Tibial artery (tissue), 4 donors: ENCODE measurements at regions not wholly inside any gene's neighbourhood (a gene's known extent, or its start where the extent isn't known, plus 50 kb on each side); places are given as distances from the start of the nearest gene placed in this dataset.

Experiments
- DNase-seq, 2 donors: peaks; one replicate each; pipeline ENCODE4 v3.0.0-alpha.2; 2019
- H3K27ac ChIP-seq, 2 donors: fragments of 200-600 bp; sonication (generic) in 1 of 2; 1 replicate in 1 of 2; 2 replicates in 1 of 2; pipeline ENCODE4 v1.5.1; 2018 to 2019; ENCODE audit warnings: mild to moderate bottlenecking in 1 of 2
- H3K27me3 ChIP-seq, 2 donors: fragments of 200-600 bp; sonication (generic) in 1 of 2; one replicate each; pipeline versions ENCODE4 v1.5.1 to v1.6.0; 2016 to 2019
- H3K36me3 ChIP-seq, 3 donors: fragments of 200-600 bp; sonication (generic) in 2 of 3; one replicate each; pipeline ENCODE4 v1.5.1; 2016 to 2019; ENCODE audit warnings: mild to moderate bottlenecking in 2 of 3
- H3K4me1 ChIP-seq, 4 donors: fragments of 200-600 bp; sonication (generic) in 2 of 4; 1 replicate in 3 of 4; 2 replicates in 1 of 4; pipeline ENCODE4 v1.5.1; 2016 to 2019
- H3K4me3 ChIP-seq, 2 donors: fragments of 200-600 bp; sonication (generic) in 1 of 2; 1 replicate in 1 of 2; 2 replicates in 1 of 2; pipeline ENCODE4 v1.5.1; 2018 to 2019; ENCODE audit warnings: mild to moderate bottlenecking in 2 of 2
- H3K9me3 ChIP-seq, 3 donors: fragments of 200-600 bp; sonication (generic) in 1 of 3; one replicate each; pipeline ENCODE4 v1.5.1; 2016 to 2019
- intact Hi-C: fragments of 100-400 bp; cut with DNase I; formaldehyde crosslinking; loops from one replicate; pipeline ENCODE4 v1.15.0; 2023; ENCODE audit warnings: low total_unique reads
- TF ChIP-seq, protein P1 (sequence below), 2 experiments: fragments of 200-600 bp in 1 of 2; fragments of 450-650 bp in 1 of 2; IDR thresholded peaks; one replicate each; pipeline ENCODE4 v1.5.1; 2017 to 2019; ENCODE audit warnings: antibody characterized with exemption in 2 of 2, mild to moderate bottlenecking in 1 of 2, moderate library complexity in 1 of 2

DNA sequence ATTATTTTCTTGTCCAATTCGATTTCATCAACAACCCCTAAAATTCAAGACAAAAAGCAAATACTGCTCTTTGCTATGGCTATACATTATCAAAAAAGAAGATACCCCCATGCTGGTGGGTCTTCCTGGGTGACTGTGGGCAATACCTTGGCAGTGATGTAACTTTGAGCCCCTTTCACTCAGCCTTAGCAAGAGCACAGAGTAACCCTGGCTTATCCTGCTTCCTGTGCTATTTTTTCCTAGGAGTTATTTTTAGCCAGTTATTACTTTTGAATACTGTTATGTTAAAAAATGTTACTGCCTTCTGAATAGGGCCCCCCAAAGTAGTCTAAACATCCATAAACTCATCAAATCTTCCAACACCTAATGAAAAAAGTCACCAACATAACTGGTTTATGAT is 145.6 kb upstream of the TSLP start:
- no peaks in the 10 kb centered on the region for H3K9me3 ChIP-seq
- no peaks in the 10 kb centered on the region for H3K27me3 ChIP-seq
- intact Hi-C loops: no loop called here
- no peaks in the 10 kb centered on the region for H3K36me3 ChIP-seq
- peaks cover 0 to 24% (median 2%) of the 10 kb centered on the region in 4 donors for H3K4me1 ChIP-seq
- H3K27ac ChIP-seq: no peak overlapping the region
- DNase-seq: no peak
- TF ChIP-seq, protein P1, sequence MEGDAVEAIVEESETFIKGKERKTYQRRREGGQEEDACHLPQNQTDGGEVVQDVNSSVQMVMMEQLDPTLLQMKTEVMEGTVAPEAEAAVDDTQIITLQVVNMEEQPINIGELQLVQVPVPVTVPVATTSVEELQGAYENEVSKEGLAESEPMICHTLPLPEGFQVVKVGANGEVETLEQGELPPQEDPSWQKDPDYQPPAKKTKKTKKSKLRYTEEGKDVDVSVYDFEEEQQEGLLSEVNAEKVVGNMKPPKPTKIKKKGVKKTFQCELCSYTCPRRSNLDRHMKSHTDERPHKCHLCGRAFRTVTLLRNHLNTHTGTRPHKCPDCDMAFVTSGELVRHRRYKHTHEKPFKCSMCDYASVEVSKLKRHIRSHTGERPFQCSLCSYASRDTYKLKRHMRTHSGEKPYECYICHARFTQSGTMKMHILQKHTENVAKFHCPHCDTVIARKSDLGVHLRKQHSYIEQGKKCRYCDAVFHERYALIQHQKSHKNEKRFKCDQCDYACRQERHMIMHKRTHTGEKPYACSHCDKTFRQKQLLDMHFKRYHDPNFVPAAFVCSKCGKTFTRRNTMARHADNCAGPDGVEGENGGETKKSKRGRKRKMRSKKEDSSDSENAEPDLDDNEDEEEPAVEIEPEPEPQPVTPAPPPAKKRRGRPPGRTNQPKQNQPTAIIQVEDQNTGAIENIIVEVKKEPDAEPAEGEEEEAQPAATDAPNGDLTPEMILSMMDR (IDR thresholded peaks at IDR 0.05): no peak
- H3K4me3 ChIP-seq: no peak overlapping the region

DNA sequence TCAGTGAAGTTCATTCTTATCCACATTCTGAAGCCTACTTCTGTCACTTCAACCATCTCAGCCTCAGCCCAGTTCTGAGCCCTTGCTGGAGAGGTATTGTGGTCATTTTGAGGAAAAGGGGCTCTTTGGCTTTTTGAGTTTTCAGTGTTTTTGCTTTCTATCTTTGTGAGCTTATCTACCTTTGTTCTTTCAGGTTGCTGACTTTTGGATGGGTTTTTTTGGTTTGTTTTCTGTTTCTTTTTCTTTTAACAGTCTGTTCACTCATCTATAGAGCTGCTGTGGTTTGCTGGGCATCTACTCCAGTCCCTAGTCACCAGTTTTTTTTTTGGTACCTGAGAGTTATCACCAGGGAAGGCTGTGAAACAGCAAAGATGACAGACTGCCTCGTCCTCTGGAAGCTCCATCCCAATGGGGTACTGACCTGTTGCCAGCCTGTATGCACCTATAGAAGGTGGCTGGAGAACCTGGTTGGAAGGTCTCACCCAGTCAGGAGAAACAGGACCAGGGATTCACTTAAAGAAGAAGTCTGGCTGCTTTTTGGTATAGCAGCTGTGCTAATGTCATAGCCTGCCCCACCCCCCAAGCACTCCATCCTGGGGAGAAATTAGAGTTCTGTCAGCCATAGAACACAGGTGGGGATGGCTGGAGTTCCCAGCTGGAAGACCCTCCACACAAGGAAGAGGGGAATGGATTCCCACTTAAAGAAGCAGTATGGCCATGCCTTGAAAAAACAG is 138.6 kb upstream of the TSLP start:
- Histone ChIP-seq H3K4me1 (no peaks in the 10 kb centered on the region), H3K27ac (no peak overlapping the region), H3K9me3 (no peaks in the 10 kb centered on the region), H3K36me3 (no peaks in the 10 kb centered on the region), H3K27me3 (no peaks in the 10 kb centered on the region), H3K4me3 (no peak overlapping the region)
- intact Hi-C loops: no loop called here
- no peak for DNase-seq
- TF ChIP-seq, protein P1 (IDR thresholded peaks at IDR 0.05): no peak

DNA sequence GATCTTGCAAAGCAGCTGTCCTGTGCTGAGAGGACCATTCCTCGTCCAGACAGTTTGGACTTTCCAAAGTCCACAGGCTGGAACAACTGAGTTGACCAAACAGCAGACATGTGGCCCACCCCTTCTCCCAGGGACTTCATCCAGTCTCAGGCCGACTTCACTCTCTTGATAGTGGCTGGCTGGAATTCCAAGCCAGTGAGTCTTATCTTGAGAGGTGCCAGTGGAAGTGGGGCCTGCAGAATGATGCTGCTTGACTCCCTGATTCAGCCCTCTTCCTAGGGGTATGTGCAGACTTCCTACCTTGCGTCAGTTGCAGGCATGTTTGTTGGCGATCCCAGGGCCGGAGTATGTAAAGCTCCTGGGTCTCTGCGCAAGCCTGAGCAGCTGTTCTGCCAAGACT is 131.4 kb upstream of the TSLP start:
- Histone ChIP-seq H3K36me3 (no peaks in the 10 kb centered on the region), H3K27me3 (no peaks in the 10 kb centered on the region), H3K9me3 (no peaks in the 10 kb centered on the region), H3K27ac (no peak overlapping the region), H3K4me1 (peaks cover 0 to 1% (median 0%) of the 10 kb centered on the region in 4 donors), H3K4me3 (no peak overlapping the region)
- no peak for DNase-seq
- intact Hi-C loops: no loop called here
- TF ChIP-seq, protein P1 (IDR thresholded peaks at IDR 0.05): no peak

DNA sequence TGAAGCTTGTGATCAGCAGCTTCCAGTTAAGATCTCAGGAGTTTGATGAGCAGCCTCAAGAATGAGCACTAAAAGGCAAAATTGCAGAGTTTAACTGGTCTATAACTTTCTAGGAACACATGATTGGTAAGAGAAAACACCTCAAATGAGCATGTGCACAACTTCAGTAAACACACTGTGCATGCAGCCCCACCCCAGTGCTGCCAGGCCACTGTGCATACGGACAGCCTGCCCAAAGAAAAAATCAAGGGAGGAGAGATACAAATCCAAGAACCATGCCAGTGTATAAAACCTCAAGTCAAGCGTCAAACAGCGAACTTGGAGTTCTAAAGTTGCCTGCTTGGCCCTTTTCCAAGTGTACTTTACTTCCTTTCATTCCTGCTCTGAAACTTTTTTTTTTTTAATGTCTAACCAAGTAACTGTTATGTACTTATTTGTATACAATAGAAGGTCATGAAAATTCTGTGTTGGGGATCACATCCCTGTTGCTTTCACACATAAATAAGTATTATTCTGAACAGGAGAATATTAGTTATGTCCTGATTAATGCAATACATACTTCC is 125.6 kb upstream of the TSLP start:
- TF ChIP-seq, protein P1 (IDR thresholded peaks at IDR 0.05): no peak
- DNase-seq: no peak

DNA sequence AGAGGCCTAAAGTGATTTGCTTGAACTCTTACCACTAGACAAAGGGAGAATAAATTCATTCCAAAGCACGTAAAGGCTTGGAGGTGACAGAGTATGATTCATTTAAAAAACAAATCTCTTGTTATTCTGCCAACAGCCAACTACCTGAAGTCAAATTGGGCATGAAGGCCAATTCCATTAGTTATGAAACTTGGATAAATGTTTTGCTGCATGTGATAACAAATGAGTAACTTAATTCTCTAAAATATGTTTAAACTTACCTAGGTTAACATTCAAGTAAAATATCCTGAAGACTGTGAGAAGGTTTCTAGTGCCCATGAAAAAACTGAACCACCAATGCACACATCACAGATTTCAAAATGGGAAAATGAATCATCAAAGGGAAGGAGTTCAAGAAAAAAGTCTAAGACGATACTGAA is 120.1 kb upstream of the TSLP start:
- Histone ChIP-seq H3K27me3 (no peaks in the 10 kb centered on the region), H3K4me1 (peaks cover 0 to 6% (median 0%) of the 10 kb centered on the region in 4 donors), H3K36me3 (no peaks in the 10 kb centered on the region), H3K4me3 (no peak overlapping the region), H3K27ac (no peak overlapping the region), H3K9me3 (no peaks in the 10 kb centered on the region)
- DNase-seq: no peak
- TF ChIP-seq, protein P1 (IDR thresholded peaks at IDR 0.05): no peak
- intact Hi-C loops: no loop called here

More for the DNA sequence above, 125.6 kb upstream of the TSLP start:
- Histone ChIP-seq H3K9me3 (no peaks in the 10 kb centered on the region), H3K27me3 (no peaks in the 10 kb centered on the region), H3K4me3 (no peak overlapping the region), H3K27ac (no peak overlapping the region), H3K4me1 (peaks cover 0 to 16% (median 0%) of the 10 kb centered on the region in 4 donors), H3K36me3 (no peaks in the 10 kb centered on the region)
- intact Hi-C loops: no loop called here
